ENCODE measurements at regions not wholly inside any gene's neighbourhood (a gene's known extent, or its start where the extent isn't known, plus 50 kb on each side); places are given as distances from the start of the nearest gene placed in this dataset.

GRCh38 chr9:89696780-89697179 is 92.0 kb downstream of the GADD45G start:
- intact Hi-C loops (cut with DNase I; ENCODE audit: low total_unique reads) (no loop called here), in situ Hi-C loops (cut with MboI; ENCODE audit: low pct_ligation_motif_present in 1 of 4, low pct_unique_long_range_greater_than_20kb in 1 of 4, low sequenced_read_pairs in 3 of 4) (no loop called here)
- TF ChIP-seq POLR2A (IDR thresholded peaks at IDR 0.05), result no peak
- DNase-seq, result no peak
- Histone ChIP-seq H3K27me3 (no peaks in the 10 kb centered on the region), H3K4me1 (peaks cover 0 to 5% (median 0%) of the 10 kb centered on the region in 4 donors), H3K4me3 (no peak overlapping the region), H3K36me3 (no peaks in the 10 kb centered on the region), H3K27ac (no peak overlapping the region), H3K9me3 (no peaks in the 10 kb centered on the region)
- 90% methylated on average over 2 of the region's 2 CpGs; no CpG with 5 or more reads in 1 of the 2 donors for WGBS, 2 donors (ENCODE audit: low coverage in 1 of 2)

- in situ Hi-C loops (cut with MboI; ENCODE audit: low pct_ligation_motif_present in 1 of 4, low pct_unique_long_range_greater_than_20kb in 1 of 4, low sequenced_read_pairs in 3 of 4) (no loop called here), intact Hi-C loops (cut with DNase I; ENCODE audit: low total_unique reads) (no loop called here)
- Histone ChIP-seq H3K9me3 (no peaks in the 10 kb centered on the region), H3K27me3 (no peaks in the 10 kb centered on the region), H3K4me1 (peaks cover 0 to 5% (median 0%) of the 10 kb centered on the region in 4 donors), H3K27ac (no peak overlapping the region), H3K36me3 (no peaks in the 10 kb centered on the region), H3K4me3 (no peak overlapping the region)
- TF ChIP-seq CTCF (IDR thresholded peaks at IDR 0.05), result no peak
- no peak for TF ChIP-seq POLR2AphosphoS5 (IDR thresholded peaks at IDR 0.05)
- TF ChIP-seq POLR2A (IDR thresholded peaks at IDR 0.05), result no peak
- 89% methylated on average over 3 of the region's 3 CpGs; no CpG with 5 or more reads in 1 of the 2 donors for WGBS, 2 donors (ENCODE audit: low coverage in 1 of 2)
- no peak for DNase-seq
Observed at GRCh38 chr9:89697553-89697952, 92.7 kb downstream of the GADD45G start.

GRCh38 chr9:89698411-89699005 is 93.7 kb downstream of the GADD45G start:
- Histone ChIP-seq H3K4me3 (no peak overlapping the region), H3K27ac (no peak overlapping the region), H3K27me3 (no peaks in the 10 kb centered on the region), H3K9me3 (no peaks in the 10 kb centered on the region), H3K36me3 (no peaks in the 10 kb centered on the region), H3K4me1 (peaks cover 0 to 5% (median 0%) of the 10 kb centered on the region in 4 donors)
- 94% methylated on average over 7 of the region's 8 CpGs; no CpG with 5 or more reads in 1 of the 2 donors for WGBS, 2 donors (ENCODE audit: low coverage in 1 of 2)
- intact Hi-C loops (cut with DNase I; ENCODE audit: low total_unique reads), result no loop called here
- in situ Hi-C loops (cut with MboI; ENCODE audit: low pct_ligation_motif_present in 1 of 4, low pct_unique_long_range_greater_than_20kb in 1 of 4, low sequenced_read_pairs in 3 of 4), result no loop called here
- no peak for DNase-seq
- TF ChIP-seq CTCF (IDR thresholded peaks at IDR 0.05) (no peak), POLR2A (IDR thresholded peaks at IDR 0.05) (no peak), POLR2AphosphoS5 (IDR thresholded peaks at IDR 0.05) (no peak), EP300 (IDR thresholded peaks at IDR 0.05; ENCODE audit: low read depth) (no peak)

GRCh38 chr9:89699646-89700045 is 94.8 kb downstream of the GADD45G start:
- 88 to 96% methylated on average over 6 to 11 of the region's 11 CpGs for WGBS, 2 donors (ENCODE audit: low coverage in 1 of 2)

More at GRCh38 chr9:89699646-89700045, 94.8 kb downstream of the GADD45G start:
- in situ Hi-C loops (cut with MboI; ENCODE audit: low pct_ligation_motif_present in 1 of 4, low pct_unique_long_range_greater_than_20kb in 1 of 4, low sequenced_read_pairs in 3 of 4), result no loop called here
- H3K27ac ChIP-seq, result no peak overlapping the region
- H3K27me3 ChIP-seq, result no peaks in the 10 kb centered on the region
- no peak overlapping the region for H3K4me3 ChIP-seq
- H3K36me3 ChIP-seq, result no peaks in the 10 kb centered on the region
- TF ChIP-seq EP300 (IDR thresholded peaks at IDR 0.05; ENCODE audit: low read depth) (no peak), POLR2AphosphoS5 (IDR thresholded peaks at IDR 0.05) (no peak), CTCF (IDR thresholded peaks at IDR 0.05) (no peak), POLR2A (IDR thresholded peaks at IDR 0.05) (no peak)
- no peaks in the 10 kb centered on the region for H3K9me3 ChIP-seq
- no peak for DNase-seq
- H3K4me1 ChIP-seq, result peaks cover 0 to 5% (median 0%) of the 10 kb centered on the region in 4 donors
- intact Hi-C loops (cut with DNase I; ENCODE audit: low total_unique reads), result no loop called here
